GM19240 (cell line): ENCODE measurements at regions not wholly inside any gene's neighbourhood (a gene's known extent, or its start where the extent isn't known, plus 50 kb on each side); places are given as distances from the start of the nearest gene placed in this dataset.

ENCODE experiments used
- DNase-seq: peaks from one replicate; pipeline ENCODE4 v3.0.0; 2011; ENCODE audit warnings: low spot score; ENCODE audit not compliant: insufficient read length

GRCh38 chr7:32179567-32179966 is 109.4 kb upstream of the PDE1C start:
- no peak for DNase-seq

- no peak for DNase-seq
Measured at GRCh38 chr7:32178677-32179366, 108.6 kb upstream of the PDE1C start.

GRCh38 chr7:32177232-32177631 is 107.0 kb upstream of the PDE1C start:
- no peak for DNase-seq

GRCh38 chr7:32175099-32175498 is 104.9 kb upstream of the PDE1C start:
- no peak for DNase-seq

GRCh38 chr7:32171248-32171647 is 101.0 kb upstream of the PDE1C start:
- DNase-seq, result no peak

- DNase-seq, result no peak
Measured at GRCh38 chr7:32170838-32171237, 100.6 kb upstream of the PDE1C start.

- no peak for DNase-seq
Measured at GRCh38 chr7:32169228-32169627, 99.0 kb upstream of the PDE1C start.

GRCh38 chr7:32167815-32168214 is 97.6 kb upstream of the PDE1C start:
- DNase-seq, result no peak

GRCh38 chr7:32167256-32167655 is 97.0 kb upstream of the PDE1C start:
- no peak for DNase-seq

GRCh38 chr7:32164341-32164996 is 94.3 kb upstream of the PDE1C start:
- DNase-seq, result no peak

GRCh38 chr7:32163896-32164295 is 93.7 kb upstream of the PDE1C start:
- DNase-seq, result no peak

- DNase-seq, result no peak
Measured at GRCh38 chr7:32163141-32163806, 93.1 kb upstream of the PDE1C start.

GRCh38 chr7:32161708-32162107 is 91.5 kb upstream of the PDE1C start:
- no peak for DNase-seq

- DNase-seq, result no peak
Measured at GRCh38 chr7:32158751-32159745, 88.8 kb upstream of the PDE1C start.

GRCh38 chr7:32158076-32158475 is 87.9 kb upstream of the PDE1C start:
- DNase-seq, result no peak

- no peak for DNase-seq
Measured at GRCh38 chr7:32155712-32156111, 85.5 kb upstream of the PDE1C start.

- no peak for DNase-seq
Measured at GRCh38 chr7:32154797-32155196, 84.6 kb upstream of the PDE1C start.

- DNase-seq, result no peak
Measured at GRCh38 chr7:32153006-32153405, 82.8 kb upstream of the PDE1C start.

- no peak for DNase-seq
Measured at GRCh38 chr7:32152576-32152975, 82.4 kb upstream of the PDE1C start.

- no peak for DNase-seq
Measured at GRCh38 chr7:32150589-32150988, 80.4 kb upstream of the PDE1C start.

- DNase-seq, result no peak
Measured at GRCh38 chr7:32150039-32150438, 79.8 kb upstream of the PDE1C start.
